ENCODE measurements at regions not wholly inside any gene's neighbourhood (a gene's known extent, or its start where the extent isn't known, plus 50 kb on each side); places are given as distances from the start of the nearest gene placed in this dataset.

DNA sequence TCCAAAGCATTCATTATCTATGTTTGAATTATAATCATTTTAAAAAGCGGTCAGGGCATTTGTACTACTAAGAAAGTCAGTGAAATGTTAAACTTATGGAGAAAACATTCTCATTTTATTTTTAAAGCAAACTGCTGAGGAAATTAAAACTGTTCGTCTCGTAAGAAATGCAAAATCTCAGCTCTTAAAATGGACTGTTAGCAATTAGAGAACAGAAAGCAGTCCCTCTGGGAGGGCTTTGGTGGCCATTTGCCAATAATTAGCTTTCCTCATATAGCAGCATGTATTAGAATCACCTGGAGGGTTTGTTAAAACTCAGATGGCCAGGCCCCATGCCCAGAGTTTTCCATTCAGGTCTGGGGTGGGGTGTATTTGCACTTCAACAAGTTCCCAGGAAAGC, 120.7 kb upstream of the RASEF start:
- TF ChIP-seq RCOR1 (IDR thresholded peaks at IDR 0.05; ENCODE audit: low read length) = no peak
- TF ChIP-seq, protein P1, sequence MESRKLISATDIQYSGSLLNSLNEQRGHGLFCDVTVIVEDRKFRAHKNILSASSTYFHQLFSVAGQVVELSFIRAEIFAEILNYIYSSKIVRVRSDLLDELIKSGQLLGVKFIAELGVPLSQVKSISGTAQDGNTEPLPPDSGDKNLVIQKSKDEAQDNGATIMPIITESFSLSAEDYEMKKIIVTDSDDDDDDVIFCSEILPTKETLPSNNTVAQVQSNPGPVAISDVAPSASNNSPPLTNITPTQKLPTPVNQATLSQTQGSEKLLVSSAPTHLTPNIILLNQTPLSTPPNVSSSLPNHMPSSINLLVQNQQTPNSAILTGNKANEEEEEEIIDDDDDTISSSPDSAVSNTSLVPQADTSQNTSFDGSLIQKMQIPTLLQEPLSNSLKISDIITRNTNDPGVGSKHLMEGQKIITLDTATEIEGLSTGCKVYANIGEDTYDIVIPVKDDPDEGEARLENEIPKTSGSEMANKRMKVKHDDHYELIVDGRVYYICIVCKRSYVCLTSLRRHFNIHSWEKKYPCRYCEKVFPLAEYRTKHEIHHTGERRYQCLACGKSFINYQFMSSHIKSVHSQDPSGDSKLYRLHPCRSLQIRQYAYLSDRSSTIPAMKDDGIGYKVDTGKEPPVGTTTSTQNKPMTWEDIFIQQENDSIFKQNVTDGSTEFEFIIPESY (IDR thresholded peaks at IDR 0.05; ENCODE audit: borderline replicate concordance, low read depth) = no peak
- Histone ChIP-seq H3K27me3 (ENCODE audit: insufficient read depth) (no peaks in the 10 kb centered on the region; the same call in 1 of the 2 replicates), H3F3A (replicated peaks; ENCODE audit: insufficient read depth) (no peaks in the 10 kb centered on the region), H3K9ac (no peak overlapping the region), H3K4me3 (ENCODE audit: low read depth in 2 of 2, low read length in 1 of 2) (no peak overlapping the region), H3K4me1 (ENCODE audit: control insufficient read depth in 1 of 2, insufficient read depth in 2 of 2, low read depth in 1 of 2, low read length in 1 of 2) (peaks cover 0 to 6% of the 10 kb centered on the region in 2 experiments; a peak in 1 of 4 replicates), H3K36me3 (replicated peaks in 1 of 2; ENCODE audit: control insufficient read depth in 1 of 2, insufficient read depth in 2 of 2, low read length in 1 of 2) (no peaks in the 10 kb centered on the region), H2AFZ (ENCODE audit: low read depth) (no peak overlapping the region), H3K4me2 (no peak overlapping the region), H3K9me2 (no peaks in the 10 kb centered on the region), H4K20me1 (ENCODE audit: insufficient read depth) (no peaks in the 10 kb centered on the region), H3K79me2 (ENCODE audit: insufficient read depth) (no peaks in the 10 kb centered on the region), H3K27ac (ENCODE audit: low read depth in 2 of 2, low read length in 1 of 2) (no peak overlapping the region), H3K9me3 (no peaks in the 10 kb centered on the region)
- DNase-seq = no peak
- CTCF ChIA-PET = interaction anchor here (0.7 to 1.4 kb wide), 3 partner anchors 14 to 222 kb away, joined by 3 read pairs; no protein-coding TSS in a partner anchor
- POLR2A ChIA-PET = no interaction called here
- WGBS (ENCODE audit: low lambda C conversion rate) = 75% methylated on average over 3 of the region's 3 CpGs

DNA sequence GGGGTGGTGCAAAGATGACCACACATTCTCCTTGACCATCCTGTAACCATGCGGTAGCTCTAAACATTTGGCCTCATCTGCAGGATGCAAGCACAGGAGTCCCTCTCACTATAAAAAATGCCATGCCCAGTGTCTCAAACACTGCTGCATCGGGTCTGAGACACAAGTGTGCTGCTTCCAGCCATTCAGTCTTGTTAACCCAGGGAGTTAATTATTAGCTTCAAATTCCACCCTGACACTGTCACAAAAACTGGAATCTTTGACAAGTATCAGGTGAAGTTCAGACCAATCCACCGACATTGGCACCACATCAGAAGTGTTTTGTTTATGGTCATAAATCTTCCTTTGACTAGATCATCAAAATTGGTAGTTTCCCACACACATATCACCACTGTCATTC, 119.1 kb upstream of the RASEF start:
- CTCF ChIA-PET = interaction anchor here (1.1 to 1.4 kb wide), 2 partner anchors 16 to 18 kb away, joined by 4 to 6 read pairs; no protein-coding TSS in a partner anchor

More for the DNA sequence above, 119.1 kb upstream of the RASEF start:
- POLR2A ChIA-PET = no interaction called here
- Histone ChIP-seq H3K4me2 (no peak overlapping the region), H3K27ac (ENCODE audit: low read depth in 2 of 2, low read length in 1 of 2) (no peak overlapping the region), H3K36me3 (replicated peaks in 1 of 2; ENCODE audit: control insufficient read depth in 1 of 2, insufficient read depth in 2 of 2, low read length in 1 of 2) (no peaks in the 10 kb centered on the region), H4K20me1 (ENCODE audit: insufficient read depth) (no peaks in the 10 kb centered on the region), H3K4me1 (ENCODE audit: control insufficient read depth in 1 of 2, insufficient read depth in 2 of 2, low read depth in 1 of 2, low read length in 1 of 2) (peaks cover 0 to 6% of the 10 kb centered on the region in 2 experiments; a peak in 1 of 4 replicates), H2AFZ (ENCODE audit: low read depth) (no peak overlapping the region), H3F3A (replicated peaks; ENCODE audit: insufficient read depth) (no peaks in the 10 kb centered on the region), H3K27me3 (ENCODE audit: insufficient read depth) (no peaks in the 10 kb centered on the region; the same call in 1 of the 2 replicates), H3K4me3 (ENCODE audit: low read depth in 2 of 2, low read length in 1 of 2) (no peak overlapping the region), H3K79me2 (ENCODE audit: insufficient read depth) (no peaks in the 10 kb centered on the region), H3K9me2 (no peaks in the 10 kb centered on the region), H3K9ac (no peak overlapping the region), H3K9me3 (peaks cover under 1% of the 10 kb centered on the region; the same call in 1 of the 2 replicates)
- TF ChIP-seq, protein P2, sequence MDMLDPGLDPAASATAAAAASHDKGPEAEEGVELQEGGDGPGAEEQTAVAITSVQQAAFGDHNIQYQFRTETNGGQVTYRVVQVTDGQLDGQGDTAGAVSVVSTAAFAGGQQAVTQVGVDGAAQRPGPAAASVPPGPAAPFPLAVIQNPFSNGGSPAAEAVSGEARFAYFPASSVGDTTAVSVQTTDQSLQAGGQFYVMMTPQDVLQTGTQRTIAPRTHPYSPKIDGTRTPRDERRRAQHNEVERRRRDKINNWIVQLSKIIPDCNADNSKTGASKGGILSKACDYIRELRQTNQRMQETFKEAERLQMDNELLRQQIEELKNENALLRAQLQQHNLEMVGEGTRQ (IDR thresholded peaks at IDR 0.05; ENCODE audit: borderline replicate concordance, low read depth, low read length) = no peak
- TF ChIP-seq MEF2A (IDR thresholded peaks at IDR 0.05; ENCODE audit: borderline replicate concordance, low read depth) = no peak
- TF ChIP-seq, protein P1 (IDR thresholded peaks at IDR 0.05; ENCODE audit: borderline replicate concordance, low read depth) = no peak
- TF ChIP-seq, protein P3, sequence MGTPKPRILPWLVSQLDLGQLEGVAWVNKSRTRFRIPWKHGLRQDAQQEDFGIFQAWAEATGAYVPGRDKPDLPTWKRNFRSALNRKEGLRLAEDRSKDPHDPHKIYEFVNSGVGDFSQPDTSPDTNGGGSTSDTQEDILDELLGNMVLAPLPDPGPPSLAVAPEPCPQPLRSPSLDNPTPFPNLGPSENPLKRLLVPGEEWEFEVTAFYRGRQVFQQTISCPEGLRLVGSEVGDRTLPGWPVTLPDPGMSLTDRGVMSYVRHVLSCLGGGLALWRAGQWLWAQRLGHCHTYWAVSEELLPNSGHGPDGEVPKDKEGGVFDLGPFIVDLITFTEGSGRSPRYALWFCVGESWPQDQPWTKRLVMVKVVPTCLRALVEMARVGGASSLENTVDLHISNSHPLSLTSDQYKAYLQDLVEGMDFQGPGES (IDR thresholded peaks at IDR 0.05; ENCODE audit: low read depth, low read length) = no peak
- TF ChIP-seq TAF1 (IDR thresholded peaks at IDR 0.05; ENCODE audit: borderline replicate concordance, low read depth, low read length) = no peak
- TF ChIP-seq RFX5 (IDR thresholded peaks at IDR 0.05; ENCODE audit: low read length) = no peak
- TF ChIP-seq EZH2phosphoT487 (IDR thresholded peaks at IDR 0.05; ENCODE audit: borderline replicate concordance, low read depth) = no peak
- TF ChIP-seq, protein P4, sequence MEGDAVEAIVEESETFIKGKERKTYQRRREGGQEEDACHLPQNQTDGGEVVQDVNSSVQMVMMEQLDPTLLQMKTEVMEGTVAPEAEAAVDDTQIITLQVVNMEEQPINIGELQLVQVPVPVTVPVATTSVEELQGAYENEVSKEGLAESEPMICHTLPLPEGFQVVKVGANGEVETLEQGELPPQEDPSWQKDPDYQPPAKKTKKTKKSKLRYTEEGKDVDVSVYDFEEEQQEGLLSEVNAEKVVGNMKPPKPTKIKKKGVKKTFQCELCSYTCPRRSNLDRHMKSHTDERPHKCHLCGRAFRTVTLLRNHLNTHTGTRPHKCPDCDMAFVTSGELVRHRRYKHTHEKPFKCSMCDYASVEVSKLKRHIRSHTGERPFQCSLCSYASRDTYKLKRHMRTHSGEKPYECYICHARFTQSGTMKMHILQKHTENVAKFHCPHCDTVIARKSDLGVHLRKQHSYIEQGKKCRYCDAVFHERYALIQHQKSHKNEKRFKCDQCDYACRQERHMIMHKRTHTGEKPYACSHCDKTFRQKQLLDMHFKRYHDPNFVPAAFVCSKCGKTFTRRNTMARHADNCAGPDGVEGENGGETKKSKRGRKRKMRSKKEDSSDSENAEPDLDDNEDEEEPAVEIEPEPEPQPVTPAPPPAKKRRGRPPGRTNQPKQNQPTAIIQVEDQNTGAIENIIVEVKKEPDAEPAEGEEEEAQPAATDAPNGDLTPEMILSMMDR (IDR thresholded peaks at IDR 0.05) = no peak
- no peak for TF ChIP-seq SMC3 (IDR thresholded peaks at IDR 0.05; ENCODE audit: low read depth, low read length)
- no peak for TF ChIP-seq POLR2AphosphoS5 (IDR thresholded peaks at IDR 0.05; ENCODE audit: low read depth, low read length)
- no peak for DNase-seq
- WGBS (ENCODE audit: low lambda C conversion rate) = 70% methylated on average over 3 of the region's 3 CpGs

Measured in SK-N-SH (cell line).